Uterus (tissue), 3 donors: ENCODE measurements at regions not wholly inside any gene's neighbourhood (a gene's known extent, or its start where the extent isn't known, plus 50 kb on each side); places are given as distances from the start of the nearest gene placed in this dataset.

Experiments
- DNase-seq, 2 donors: peaks; one replicate each; pipeline ENCODE4 v3.0.0-alpha.2; 2019 to 2020
- H3K27ac ChIP-seq, 2 donors: fragments of 200-600 bp; sonication (generic); 1 replicate in 1 of 2; 2 replicates in 1 of 2; pipeline ENCODE4 v1.5.1; 2016 to 2018
- H3K27me3 ChIP-seq, 2 donors: fragments of 200-600 bp; sonication (generic); one replicate each; pipeline ENCODE4 v1.5.1; 2018 to 2019; ENCODE audit warnings: control low read depth in 1 of 2
- H3K36me3 ChIP-seq, 2 donors: fragments of 200-600 bp; sonication (generic); one replicate each; pipeline ENCODE4 v1.5.1; 2019; ENCODE audit warnings: control low read depth in 1 of 2
- H3K4me1 ChIP-seq, 2 donors: fragments of 200-600 bp; sonication (generic); one replicate each; pipeline ENCODE4 v1.5.1; 2018 to 2019; ENCODE audit warnings: control low read depth in 1 of 2
- H3K4me3 ChIP-seq, 2 donors: fragments of 200-600 bp; sonication (generic); 1 replicate in 1 of 2; 2 replicates in 1 of 2; pipeline ENCODE4 v1.5.1; 2018 to 2019; ENCODE audit warnings: mild to moderate bottlenecking in 1 of 2
- H3K9me3 ChIP-seq, 2 donors: fragments of 200-600 bp; sonication (generic); one replicate each; pipeline ENCODE4 v1.5.1; 2019; ENCODE audit warnings: control low read depth in 1 of 2
- CTCF ChIP-seq, 4 experiments: fragments of 200-600 bp in 2 of 4; fragments of 450-650 bp in 2 of 4; sonication (generic) in 2 of 4; IDR thresholded peaks; one replicate each; pipeline ENCODE4 v1.5.1; 2016 to 2019; ENCODE audit warnings: antibody characterized with exemption in 4 of 4, mild to moderate bottlenecking in 2 of 4, moderate library complexity in 1 of 4
- POLR2A ChIP-seq, 2 donors: fragments of 450-650 bp; IDR thresholded peaks; one replicate each; pipeline ENCODE4 v1.6.1; 2016; ENCODE audit warnings: antibody characterized with exemption in 2 of 2, mild to moderate bottlenecking in 1 of 2, moderate library complexity in 1 of 2
- intact Hi-C: fragments of 100-400 bp; cut with DNase I; formaldehyde crosslinking; loops from one replicate; pipeline ENCODE4 v1.15.1; 2023; ENCODE audit warnings: low total_unique reads
- donor health status: DM: yes; HTN: yes; CAD: no.

- H3K36me3 ChIP-seq: no peaks in the 10 kb centered on the region
- TF ChIP-seq CTCF (IDR thresholded peaks at IDR 0.05) (no peak), POLR2A (IDR thresholded peaks at IDR 0.05) (no peak)
- intact Hi-C loops: no loop called here
Observed at GRCh38 chr10:10330418-10330817, 687.3 kb upstream of the CELF2 start.

GRCh38 chr10:10332786-10333185 is 684.9 kb upstream of the CELF2 start:
- Histone ChIP-seq H3K9me3 (no peaks in the 10 kb centered on the region), H3K36me3 (no peaks in the 10 kb centered on the region), H3K4me3 (no peak overlapping the region), H3K27ac (no peak overlapping the region), H3K4me1 (no peaks in the 10 kb centered on the region), H3K27me3 (no peaks in the 10 kb centered on the region)
- intact Hi-C loops: no loop called here
- TF ChIP-seq CTCF (IDR thresholded peaks at IDR 0.05): no peak
- TF ChIP-seq POLR2A (IDR thresholded peaks at IDR 0.05): no peak
- DNase-seq: no peak

More at GRCh38 chr10:10330418-10330817, 687.3 kb upstream of the CELF2 start:
- Histone ChIP-seq H3K27ac (no peak overlapping the region), H3K4me3 (no peak overlapping the region), H3K4me1 (no peaks in the 10 kb centered on the region), H3K9me3 (no peaks in the 10 kb centered on the region), H3K27me3 (no peaks in the 10 kb centered on the region)
- DNase-seq: no peak

GRCh38 chr10:10333622-10334021 is 684.0 kb upstream of the CELF2 start:
- TF ChIP-seq CTCF (IDR thresholded peaks at IDR 0.05) (no peak), POLR2A (IDR thresholded peaks at IDR 0.05) (no peak)
- Histone ChIP-seq H3K9me3 (no peaks in the 10 kb centered on the region), H3K27me3 (no peaks in the 10 kb centered on the region), H3K4me1 (no peaks in the 10 kb centered on the region), H3K36me3 (no peaks in the 10 kb centered on the region), H3K4me3 (no peak overlapping the region), H3K27ac (no peak overlapping the region)
- intact Hi-C loops: no loop called here
- DNase-seq: no peak

- intact Hi-C loops: no loop called here
- Histone ChIP-seq H3K9me3 (no peaks in the 10 kb centered on the region), H3K4me1 (no peaks in the 10 kb centered on the region), H3K27ac (no peak overlapping the region), H3K27me3 (no peaks in the 10 kb centered on the region), H3K36me3 (no peaks in the 10 kb centered on the region), H3K4me3 (no peak overlapping the region)
- TF ChIP-seq POLR2A (IDR thresholded peaks at IDR 0.05) (no peak), CTCF (IDR thresholded peaks at IDR 0.05) (no peak)
- no peak for DNase-seq
Observed at GRCh38 chr10:10338339-10338738, 679.3 kb upstream of the CELF2 start.

GRCh38 chr10:10346390-10347150 is 671.1 kb upstream of the CELF2 start:
- Histone ChIP-seq H3K36me3 (no peaks in the 10 kb centered on the region), H3K27me3 (no peaks in the 10 kb centered on the region), H3K9me3 (no peaks in the 10 kb centered on the region), H3K4me1 (no peaks in the 10 kb centered on the region), H3K27ac (no peak overlapping the region), H3K4me3 (no peak overlapping the region)
- intact Hi-C loops: no loop called here
- TF ChIP-seq POLR2A (IDR thresholded peaks at IDR 0.05) (no peak), CTCF (IDR thresholded peaks at IDR 0.05) (no peak)
- no peak for DNase-seq
